Ishikawa (cell line): ENCODE measurements at regions not wholly inside any gene's neighbourhood (a gene's known extent, or its start where the extent isn't known, plus 50 kb on each side); places are given as distances from the start of the nearest gene placed in this dataset.

Experiments used
- CEBPB ChIP-seq: IDR thresholded peaks from 2 replicates; pipeline ENCODE4 v1.6.1; 2012
- CREB1 ChIP-seq: IDR thresholded peaks from 2 replicates; pipeline ENCODE4 v1.6.1; 2012; ENCODE audit warnings: low read depth
- EGR1 ChIP-seq: IDR thresholded peaks from 2 replicates; pipeline ENCODE4 v1.6.1; 2012
- EP300 ChIP-seq: IDR thresholded peaks from 2 replicates; pipeline ENCODE4 v1.6.1; 2012; ENCODE audit warnings: borderline replicate concordance
- FOXM1 ChIP-seq: IDR thresholded peaks from 2 replicates; pipeline ENCODE4 v1.6.1; 2012; ENCODE audit warnings: low read depth, borderline replicate concordance
- NFIC ChIP-seq: IDR thresholded peaks from 2 replicates; pipeline ENCODE4 v1.6.1; 2012
- RAD21 ChIP-seq: IDR thresholded peaks from 2 replicates; pipeline ENCODE4 v1.6.1; 2012; ENCODE audit warnings: low read depth
- TAF1 ChIP-seq: IDR thresholded peaks from 2 replicates; pipeline ENCODE4 v1.6.1; 2012; ENCODE audit warnings: low read depth, mild to moderate bottlenecking
- TCF12 ChIP-seq: IDR thresholded peaks from 2 replicates; pipeline ENCODE4 v1.6.1; 2012; ENCODE audit warnings: low read depth
- TEAD4 ChIP-seq: IDR thresholded peaks from 2 replicates; pipeline ENCODE4 v1.6.1; 2012
- YY1 ChIP-seq: IDR thresholded peaks from 2 replicates; pipeline ENCODE4 v1.6.1; 2012; ENCODE audit warnings: low read depth
- TF ChIP-seq, protein P1 (sequence below): IDR thresholded peaks from 2 replicates; pipeline ENCODE4 v1.6.1; 2012
- TF ChIP-seq, protein P2 (sequence below): IDR thresholded peaks from 2 replicates; pipeline ENCODE4 v1.6.1; 2012
- TF ChIP-seq, protein P3 (sequence below): IDR thresholded peaks from 2 replicates; pipeline ENCODE4 v1.6.1; 2012; ENCODE audit warnings: low read depth, mild to moderate bottlenecking

- TF ChIP-seq CEBPB (no peak), EGR1 (no peak), RAD21 (no peak), EP300 (no peak), TCF12 (no peak), FOXM1 (no peak), YY1 (no peak), NFIC (no peak), TEAD4 (no peak), TAF1 (no peak), CREB1 (no peak)
- TF ChIP-seq, protein P1, sequence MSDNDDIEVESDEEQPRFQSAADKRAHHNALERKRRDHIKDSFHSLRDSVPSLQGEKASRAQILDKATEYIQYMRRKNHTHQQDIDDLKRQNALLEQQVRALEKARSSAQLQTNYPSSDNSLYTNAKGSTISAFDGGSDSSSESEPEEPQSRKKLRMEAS, result no peak
- TF ChIP-seq, protein P2, sequence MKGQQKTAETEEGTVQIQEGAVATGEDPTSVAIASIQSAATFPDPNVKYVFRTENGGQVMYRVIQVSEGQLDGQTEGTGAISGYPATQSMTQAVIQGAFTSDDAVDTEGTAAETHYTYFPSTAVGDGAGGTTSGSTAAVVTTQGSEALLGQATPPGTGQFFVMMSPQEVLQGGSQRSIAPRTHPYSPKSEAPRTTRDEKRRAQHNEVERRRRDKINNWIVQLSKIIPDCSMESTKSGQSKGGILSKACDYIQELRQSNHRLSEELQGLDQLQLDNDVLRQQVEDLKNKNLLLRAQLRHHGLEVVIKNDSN, result no peak
- TF ChIP-seq, protein P3, sequence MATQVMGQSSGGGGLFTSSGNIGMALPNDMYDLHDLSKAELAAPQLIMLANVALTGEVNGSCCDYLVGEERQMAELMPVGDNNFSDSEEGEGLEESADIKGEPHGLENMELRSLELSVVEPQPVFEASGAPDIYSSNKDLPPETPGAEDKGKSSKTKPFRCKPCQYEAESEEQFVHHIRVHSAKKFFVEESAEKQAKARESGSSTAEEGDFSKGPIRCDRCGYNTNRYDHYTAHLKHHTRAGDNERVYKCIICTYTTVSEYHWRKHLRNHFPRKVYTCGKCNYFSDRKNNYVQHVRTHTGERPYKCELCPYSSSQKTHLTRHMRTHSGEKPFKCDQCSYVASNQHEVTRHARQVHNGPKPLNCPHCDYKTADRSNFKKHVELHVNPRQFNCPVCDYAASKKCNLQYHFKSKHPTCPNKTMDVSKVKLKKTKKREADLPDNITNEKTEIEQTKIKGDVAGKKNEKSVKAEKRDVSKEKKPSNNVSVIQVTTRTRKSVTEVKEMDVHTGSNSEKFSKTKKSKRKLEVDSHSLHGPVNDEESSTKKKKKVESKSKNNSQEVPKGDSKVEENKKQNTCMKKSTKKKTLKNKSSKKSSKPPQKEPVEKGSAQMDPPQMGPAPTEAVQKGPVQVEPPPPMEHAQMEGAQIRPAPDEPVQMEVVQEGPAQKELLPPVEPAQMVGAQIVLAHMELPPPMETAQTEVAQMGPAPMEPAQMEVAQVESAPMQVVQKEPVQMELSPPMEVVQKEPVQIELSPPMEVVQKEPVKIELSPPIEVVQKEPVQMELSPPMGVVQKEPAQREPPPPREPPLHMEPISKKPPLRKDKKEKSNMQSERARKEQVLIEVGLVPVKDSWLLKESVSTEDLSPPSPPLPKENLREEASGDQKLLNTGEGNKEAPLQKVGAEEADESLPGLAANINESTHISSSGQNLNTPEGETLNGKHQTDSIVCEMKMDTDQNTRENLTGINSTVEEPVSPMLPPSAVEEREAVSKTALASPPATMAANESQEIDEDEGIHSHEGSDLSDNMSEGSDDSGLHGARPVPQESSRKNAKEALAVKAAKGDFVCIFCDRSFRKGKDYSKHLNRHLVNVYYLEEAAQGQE, result no peak
Observed at GRCh38 chr4:20017777-20018115, 234.0 kb upstream of the SLIT2 start.
